Inflammatory macrophage treated with lipopolysaccharide for 4 hours (primary cell): ENCODE measurements at regions not wholly inside any gene's neighbourhood (a gene's known extent, or its start where the extent isn't known, plus 50 kb on each side); places are given as distances from the start of the nearest gene placed in this dataset.
"Not testable (repeated sequence)": the region's sequence is repeated elsewhere in the genome, so short reads cannot be mapped to it uniquely, and the experiment has no call there.

Experiments
- DNase-seq: peaks from one replicate; pipeline ENCODE4 v3.0.0-alpha.2; 2020

- no peak for DNase-seq
Observed at GRCh38 chr5:159788835-159789331, 127.4 kb upstream of the ADRA1B start.

- no peak for DNase-seq
Observed at GRCh38 chr5:159792180-159792579, 124.1 kb upstream of the ADRA1B start.

GRCh38 chr5:159797261-159797970 is 118.9 kb upstream of the ADRA1B start:
- DNase-seq, result no peak

- no peak for DNase-seq
Observed at GRCh38 chr5:159799701-159800100, 116.6 kb upstream of the ADRA1B start.

GRCh38 chr5:159800131-159800840 is 116.0 kb upstream of the ADRA1B start:
- DNase-seq, result peak; percentile 22

- DNase-seq, result no peak
Observed at GRCh38 chr5:159801303-159801702, 115.0 kb upstream of the ADRA1B start.

GRCh38 chr5:159802661-159803060 is 113.6 kb upstream of the ADRA1B start:
- peak; percentile 48 for DNase-seq

- peak; percentile 56 for DNase-seq
Observed at GRCh38 chr5:159804121-159804520, 112.2 kb upstream of the ADRA1B start.

- peak; percentile 93 for DNase-seq
Observed at GRCh38 chr5:159805021-159805420, 111.3 kb upstream of the ADRA1B start.

- not testable (repeated sequence) for DNase-seq
Observed at GRCh38 chr5:159807135-159807534, 109.1 kb upstream of the ADRA1B start.

- DNase-seq, result no peak
Observed at GRCh38 chr5:159807586-159807985, 108.7 kb upstream of the ADRA1B start.

GRCh38 chr5:159811712-159812111 is 104.6 kb upstream of the ADRA1B start:
- DNase-seq, result no peak

GRCh38 chr5:159812759-159813158 is 103.5 kb upstream of the ADRA1B start:
- not testable (repeated sequence) for DNase-seq

- DNase-seq, result no peak
Observed at GRCh38 chr5:159814222-159814621, 102.1 kb upstream of the ADRA1B start.

GRCh38 chr5:159814805-159815585 is 101.3 kb upstream of the ADRA1B start:
- DNase-seq, result no peak

- DNase-seq, result no peak
Observed at GRCh38 chr5:159817262-159818029, 98.8 kb upstream of the ADRA1B start.

- DNase-seq, result peak; percentile 28
Observed at GRCh38 chr5:159819591-159820411, 96.5 kb upstream of the ADRA1B start.

GRCh38 chr5:159820692-159821091 is 95.6 kb upstream of the ADRA1B start:
- no peak for DNase-seq

- no peak for DNase-seq
Observed at GRCh38 chr5:159821461-159821940, 94.8 kb upstream of the ADRA1B start.

GRCh38 chr5:159824188-159825161 is 91.8 kb upstream of the ADRA1B start:
- no peak for DNase-seq
